COLO668 (cell line): ENCODE measurements at regions not wholly inside any gene's neighbourhood (a gene's known extent, or its start where the extent isn't known, plus 50 kb on each side); places are given as distances from the start of the nearest gene placed in this dataset.
"Not testable (repeated sequence)": the region's sequence is repeated elsewhere in the genome, so short reads cannot be mapped to it uniquely, and the experiment has no call there.

ENCODE experiments used
- DNase-seq: peaks from one replicate; lab custom pipeline; 2025; ENCODE audit not compliant: unreplicated experiment; lab: John Stamatoyannopoulos, UW

DNA sequence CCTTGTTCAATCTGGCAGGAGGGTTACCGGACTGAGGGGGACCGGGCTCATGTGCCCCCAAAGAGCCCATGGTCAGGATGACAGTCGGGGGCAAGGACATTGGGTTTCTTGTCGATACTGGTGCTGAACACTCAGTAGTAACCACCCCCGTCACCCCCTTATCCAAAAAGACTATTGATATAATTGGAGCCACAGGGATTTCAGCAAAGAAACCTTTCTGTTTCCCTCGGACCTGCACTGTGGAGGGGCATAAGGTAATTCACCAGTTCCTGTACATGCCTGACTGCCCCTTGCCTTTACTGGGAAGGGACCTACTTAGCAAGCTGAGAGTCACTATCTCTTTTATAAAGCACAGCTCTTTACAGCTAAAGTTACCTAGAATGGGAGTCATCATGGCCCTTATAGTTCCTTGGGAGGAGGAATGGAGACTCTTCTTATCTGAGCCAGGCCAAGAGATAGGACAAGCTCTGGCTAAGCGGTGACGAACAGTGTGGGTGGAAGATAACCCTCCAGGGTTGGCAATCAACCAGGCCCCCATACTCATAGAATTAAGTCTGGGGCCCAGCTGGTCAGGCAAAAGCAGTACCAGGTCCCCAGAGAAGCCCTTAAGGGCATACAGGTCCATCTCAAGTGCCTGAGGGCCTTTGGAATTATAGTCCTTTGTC, 603.7 kb downstream of the UQCRFS1 start:
- DNase-seq, result no peak

DNA sequence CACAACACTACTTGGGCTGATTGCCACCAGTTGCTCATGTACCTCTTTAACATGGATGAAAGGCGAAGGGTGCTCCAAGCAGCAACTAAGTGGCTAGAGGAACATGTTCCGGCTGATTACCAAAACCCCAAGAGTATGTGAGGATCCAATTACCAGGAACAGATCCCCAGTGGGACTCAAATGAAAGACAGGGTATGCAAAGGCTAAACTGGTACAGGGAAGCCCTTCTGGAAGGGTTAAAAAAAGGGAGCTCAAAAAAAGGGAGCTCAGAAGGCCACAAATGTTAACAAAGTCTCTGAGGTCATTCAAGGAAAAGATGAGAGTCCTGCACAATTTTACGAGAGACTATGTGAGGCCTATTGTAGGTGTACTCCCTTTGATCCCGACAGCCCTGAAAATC, 604.7 kb downstream of the UQCRFS1 start:
- no peak for DNase-seq

DNA sequence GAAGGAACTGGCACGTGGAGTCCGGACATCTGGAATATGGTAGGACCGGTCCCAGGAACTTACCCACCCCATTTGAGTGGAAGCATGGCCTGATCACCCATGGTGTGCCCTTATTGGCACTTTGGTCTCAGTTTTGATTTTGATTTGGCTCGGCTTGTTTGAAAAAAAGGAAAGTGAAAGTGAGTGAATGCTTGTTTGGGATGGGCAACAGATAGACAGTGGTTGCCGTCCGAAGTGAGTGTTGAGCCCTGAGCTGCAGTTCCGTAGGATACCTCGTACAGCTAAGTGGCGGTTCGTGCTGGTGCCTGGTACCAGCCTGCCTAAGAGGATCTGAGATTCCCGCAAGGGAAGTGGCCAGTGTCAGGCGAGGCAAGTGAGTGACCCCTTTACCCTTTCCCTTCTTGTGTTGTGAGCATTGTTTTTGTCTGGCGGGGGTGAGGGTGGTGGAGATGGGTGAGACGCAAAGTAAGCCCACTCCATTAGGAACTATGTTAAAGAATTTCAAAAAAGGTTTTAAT, 605.8 kb downstream of the UQCRFS1 start:
- no peak for DNase-seq

DNA sequence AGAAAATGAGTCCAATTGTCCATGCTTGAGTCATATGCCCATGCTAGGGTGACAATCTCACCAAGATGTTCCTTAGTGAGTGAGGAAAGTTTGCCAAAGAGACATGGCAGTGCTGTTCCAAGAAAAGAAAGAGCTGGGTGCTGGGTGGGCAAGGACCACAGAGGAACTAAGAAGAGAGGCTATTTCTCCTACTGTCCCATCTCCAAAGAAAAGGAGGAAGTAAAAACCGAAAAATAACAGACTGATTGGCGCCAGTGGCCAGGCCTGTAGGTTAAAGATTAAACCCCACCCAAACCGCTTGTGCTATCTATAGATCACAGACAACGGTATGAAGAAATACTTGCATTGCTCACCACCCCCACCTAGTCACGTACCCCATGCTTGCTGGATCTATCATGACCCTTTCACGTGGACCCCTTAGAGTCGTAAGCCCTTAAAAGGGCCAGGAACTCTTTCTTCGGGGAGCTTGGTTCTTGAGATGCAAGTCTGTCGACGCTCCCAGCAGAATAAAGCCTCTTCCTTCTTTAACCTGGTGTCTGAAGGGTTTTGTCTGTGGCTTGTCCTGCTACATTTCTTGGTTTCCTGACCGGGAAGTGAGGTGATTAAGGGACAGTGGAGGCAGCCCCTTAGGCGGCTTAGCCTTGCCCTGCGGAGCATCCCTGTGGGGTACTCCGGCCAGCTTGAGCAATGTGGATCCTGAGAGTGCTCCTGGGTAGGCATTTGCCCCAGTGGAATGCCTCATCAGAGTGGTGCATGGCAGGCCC, 606.5 kb downstream of the UQCRFS1 start:
- no peak for DNase-seq

DNA sequence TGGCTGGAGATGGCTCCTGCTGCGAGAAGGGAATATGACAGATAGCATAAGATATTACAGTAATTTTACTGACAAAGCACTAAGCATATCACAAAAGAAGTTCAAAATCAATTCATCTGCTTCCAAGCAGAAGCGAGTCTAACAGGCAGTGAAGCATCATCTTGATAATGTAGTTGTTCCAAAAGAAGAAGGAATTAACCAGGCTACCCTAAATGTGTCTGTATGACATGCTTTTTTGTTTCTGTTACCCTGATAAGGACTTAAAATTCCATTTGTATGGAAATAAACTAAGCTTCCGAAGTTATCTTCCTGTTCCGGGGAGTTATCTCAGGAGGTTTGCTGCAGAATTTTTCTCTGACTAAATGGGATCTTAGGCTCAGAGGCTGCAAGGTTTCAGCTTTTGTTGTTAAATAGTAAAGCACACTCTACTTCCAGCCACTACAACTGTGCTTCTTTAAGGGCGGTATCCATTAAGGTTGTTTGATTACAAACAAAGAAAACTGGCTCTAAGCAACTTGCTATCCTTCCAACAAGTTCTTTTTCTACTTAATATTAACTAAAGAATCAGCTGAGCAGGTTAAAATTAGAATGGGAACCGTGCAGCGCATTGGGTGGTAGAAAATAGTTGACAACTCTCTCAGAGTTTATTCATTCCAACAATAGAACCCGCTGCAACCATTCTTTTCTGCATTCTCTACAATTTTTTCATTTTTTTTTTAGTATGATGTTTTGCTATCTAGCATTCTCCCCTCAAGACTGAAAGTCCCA, 607.3 kb downstream of the UQCRFS1 start:
- no peak for DNase-seq

DNA sequence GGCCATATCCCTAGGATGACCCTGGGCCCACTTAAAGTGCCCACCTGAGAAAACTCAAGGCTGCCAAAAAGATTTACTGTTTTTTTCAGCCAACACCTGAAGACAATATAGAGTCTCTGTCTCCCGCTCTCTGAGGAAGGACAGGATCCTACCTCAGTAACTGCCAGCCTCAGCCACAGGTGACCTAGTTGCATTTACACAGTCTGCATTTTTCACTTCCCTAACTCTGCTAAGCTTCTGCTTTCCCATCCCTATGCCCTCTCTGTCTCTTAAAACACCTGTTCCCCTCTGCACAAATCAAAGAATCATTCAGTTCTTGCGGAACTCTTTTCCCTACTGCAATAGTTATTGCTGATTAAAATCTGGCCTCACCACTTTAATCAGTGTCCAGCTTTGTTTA, 609.5 kb downstream of the UQCRFS1 start:
- no peak for DNase-seq

DNA sequence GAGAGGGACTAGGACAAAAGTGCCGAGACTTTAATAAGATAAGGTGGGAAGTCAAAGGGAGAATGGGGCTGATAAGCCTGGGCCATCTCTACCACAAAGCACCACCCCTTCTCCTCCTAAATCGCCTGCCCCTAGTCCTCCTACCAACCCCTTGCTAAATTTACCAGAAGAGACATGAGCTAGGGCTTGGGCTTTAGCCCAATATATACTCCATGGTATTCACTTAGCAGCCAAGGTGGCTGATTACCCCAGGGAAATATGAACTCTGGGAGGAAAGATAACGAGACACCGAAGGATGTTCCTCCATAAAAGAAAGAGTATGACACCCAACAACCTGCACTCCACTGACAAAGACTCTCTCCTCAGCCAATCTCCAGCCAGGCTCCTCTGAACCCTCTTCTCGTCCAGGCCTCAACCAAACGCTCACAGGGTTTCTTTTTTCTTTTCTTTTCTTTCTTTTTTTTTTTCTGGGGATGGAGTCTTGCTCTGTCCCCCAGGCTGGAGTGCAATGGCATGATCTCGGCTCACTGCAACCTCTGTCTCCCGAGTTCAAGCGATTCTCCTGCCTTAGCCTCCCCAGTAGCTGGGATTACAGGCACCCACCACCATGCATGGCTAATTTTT, 610.2 kb downstream of the UQCRFS1 start:
- no peak for DNase-seq

DNA sequence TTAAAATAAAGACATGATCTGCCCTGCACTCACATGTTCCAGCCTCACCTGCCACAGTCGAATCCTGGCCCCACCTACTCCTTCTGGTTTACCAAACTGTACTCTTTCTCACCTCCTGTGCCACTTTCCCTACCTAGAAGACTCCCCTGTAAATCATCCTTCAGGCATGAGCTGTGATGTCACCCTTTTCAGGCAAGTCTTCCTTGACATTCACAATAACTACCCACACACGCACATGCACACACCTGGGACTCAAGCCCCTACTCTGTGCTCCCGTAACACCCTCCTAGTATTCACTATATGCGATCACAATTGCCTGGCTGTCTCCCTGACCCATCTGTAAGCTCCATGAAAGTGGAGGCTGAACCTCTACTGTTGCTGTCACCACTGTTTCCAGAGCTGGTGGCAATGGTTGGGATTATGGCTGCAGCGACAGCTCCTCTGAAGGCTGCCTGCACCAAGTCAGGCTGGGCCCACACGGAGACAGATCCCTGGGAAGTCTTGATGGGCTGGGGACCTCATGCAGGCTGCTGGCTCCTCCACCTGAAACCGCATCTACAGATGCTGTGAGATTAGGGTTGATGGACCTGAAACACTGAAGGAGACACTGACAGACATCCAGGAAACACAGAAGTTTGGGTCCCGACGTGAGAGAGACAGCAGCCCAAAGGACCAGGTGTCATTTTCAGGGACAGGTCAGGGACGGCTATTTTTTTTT, 611.1 kb downstream of the UQCRFS1 start:
- DNase-seq, result no peak

DNA sequence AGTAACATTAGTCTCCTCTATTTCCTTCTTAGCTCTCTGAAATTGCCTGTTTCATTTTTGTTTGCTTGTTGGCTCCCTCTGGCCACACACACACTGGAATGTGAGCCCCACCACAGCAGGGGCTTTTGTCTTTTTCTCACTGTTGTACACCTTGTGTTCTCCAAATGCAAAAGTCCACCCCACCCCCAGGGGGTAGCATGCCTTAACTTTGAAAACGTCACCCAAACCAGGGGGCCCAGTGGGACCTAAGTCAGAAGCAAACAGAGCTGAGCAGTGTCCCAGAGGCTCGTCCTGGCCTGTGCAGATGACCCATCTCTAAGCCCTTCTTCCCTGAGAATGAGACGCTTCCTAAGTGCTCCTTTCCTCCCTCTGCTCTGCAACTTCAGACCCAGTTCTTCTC, 614.1 kb downstream of the UQCRFS1 start:
- DNase-seq, result no peak

DNA sequence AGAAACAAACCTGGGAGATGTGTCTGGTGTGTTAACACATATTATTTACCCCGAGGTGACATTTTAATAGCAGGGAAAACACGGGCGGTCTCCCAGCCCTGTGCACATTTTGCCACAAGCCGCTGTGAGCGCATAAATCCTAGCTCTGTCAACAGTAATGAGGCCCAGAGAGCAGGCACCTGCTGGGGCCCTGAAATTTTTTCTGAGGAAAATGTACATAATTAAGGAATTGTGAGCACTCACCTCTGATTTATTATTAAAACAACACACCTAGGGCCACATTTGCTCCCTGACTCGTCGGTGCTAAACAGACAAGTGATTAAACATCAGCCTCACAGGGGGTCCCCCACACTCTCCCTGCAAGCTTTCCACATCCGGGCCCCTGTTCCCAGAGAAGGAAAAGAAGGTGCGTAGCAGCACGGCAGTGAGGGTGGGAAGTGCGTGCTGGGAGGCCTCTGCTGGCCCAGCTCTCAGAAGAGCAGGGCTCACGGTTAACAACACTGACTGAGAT, 616.3 kb downstream of the UQCRFS1 start:
- DNase-seq, result no peak

DNA sequence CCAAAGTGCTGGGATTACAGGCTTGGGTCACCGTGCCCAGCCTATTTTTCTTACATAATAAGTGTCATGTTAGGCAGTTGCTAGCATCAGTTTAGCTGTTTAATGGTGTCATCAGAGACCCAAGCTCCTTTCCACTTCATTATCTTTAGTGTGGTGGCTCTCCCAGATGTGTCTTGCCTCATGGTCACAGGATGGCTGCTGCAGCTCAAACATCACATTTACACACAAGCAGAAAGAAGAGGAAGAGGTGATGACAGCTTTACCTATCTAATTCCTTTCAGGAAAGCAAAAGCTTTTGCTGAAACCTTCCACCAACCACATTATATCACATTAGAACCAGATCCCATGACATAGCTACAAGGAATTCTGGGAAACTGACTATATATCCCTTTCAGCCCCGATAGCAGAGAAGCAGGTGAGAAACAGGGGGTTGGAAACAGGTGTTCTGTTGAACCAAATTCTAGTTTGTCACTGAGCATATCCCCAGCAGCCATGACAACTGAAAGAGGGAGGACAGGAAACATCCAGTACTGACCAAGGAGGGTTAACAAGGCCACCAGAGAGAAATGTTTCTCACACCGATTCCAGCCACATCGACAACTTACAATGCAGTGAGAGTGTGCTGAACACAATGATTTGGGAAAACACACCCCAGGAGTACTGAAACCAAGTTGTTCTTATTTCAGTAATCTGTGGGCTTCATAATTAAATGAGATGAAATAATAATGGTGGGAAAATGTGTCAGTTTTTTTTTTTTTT, 617.0 kb downstream of the UQCRFS1 start:
- DNase-seq, result no peak

DNA sequence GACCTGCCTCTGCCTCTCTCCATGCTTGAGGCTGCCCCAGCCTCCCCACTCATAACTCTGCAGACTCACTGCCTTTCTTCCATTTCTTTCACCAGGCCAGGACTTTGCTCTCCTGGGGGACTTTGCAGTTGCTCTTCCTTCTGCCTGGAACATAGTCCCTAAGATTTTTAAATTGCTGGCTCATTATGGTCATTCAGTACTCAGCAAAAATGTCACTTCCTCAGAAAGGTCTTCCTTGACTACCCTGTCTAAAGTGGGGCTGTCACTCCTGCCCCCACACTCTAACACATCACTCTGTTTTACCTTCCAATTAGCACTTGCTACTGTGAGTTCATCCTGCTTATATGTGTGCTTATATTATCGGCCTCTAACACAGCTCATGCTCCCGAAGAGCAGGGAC, 618.2 kb downstream of the UQCRFS1 start:
- no peak for DNase-seq

DNA sequence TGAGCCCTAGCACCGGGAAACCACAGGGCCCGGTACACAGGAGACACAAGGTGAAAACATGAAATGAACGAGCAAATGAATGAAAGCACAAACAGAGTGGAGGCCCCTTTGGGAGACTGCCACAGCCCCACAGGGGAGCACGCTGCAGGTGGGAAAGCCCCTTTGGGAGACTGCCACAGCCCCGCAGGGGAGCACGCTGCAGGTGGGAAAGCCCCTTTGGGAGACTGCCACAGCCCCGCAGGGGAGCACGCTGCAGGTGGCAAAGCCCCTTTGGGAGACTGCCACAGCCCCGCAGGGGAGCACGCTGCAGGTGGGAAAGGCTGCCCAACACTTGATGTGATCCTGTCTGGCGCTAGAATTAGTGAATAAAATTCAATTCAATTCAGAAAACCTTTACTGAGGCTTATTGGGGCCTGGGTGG, 623.0 kb downstream of the UQCRFS1 start:
- DNase-seq, result not testable (repeated sequence)

DNA sequence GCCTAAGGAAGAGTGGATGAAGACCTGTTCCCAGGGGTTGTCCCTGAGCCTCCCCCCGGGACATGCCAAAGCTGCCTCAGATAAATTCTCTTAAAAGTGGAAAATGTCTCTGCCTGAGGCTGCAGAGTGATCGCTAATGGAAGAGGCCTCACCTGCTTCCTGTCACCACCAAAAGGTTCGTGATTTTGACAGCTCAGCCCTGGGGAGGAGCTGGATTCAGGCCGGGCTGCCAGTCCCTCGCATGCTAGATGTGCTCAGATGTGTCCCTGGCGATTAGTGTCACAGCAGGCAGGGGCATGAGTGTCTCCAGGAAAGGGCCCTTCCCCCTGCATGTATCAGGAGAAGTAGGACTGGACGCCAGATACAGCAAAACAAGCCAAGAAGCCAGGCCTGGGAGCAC, 626.5 kb downstream of the UQCRFS1 start:
- no peak for DNase-seq

DNA sequence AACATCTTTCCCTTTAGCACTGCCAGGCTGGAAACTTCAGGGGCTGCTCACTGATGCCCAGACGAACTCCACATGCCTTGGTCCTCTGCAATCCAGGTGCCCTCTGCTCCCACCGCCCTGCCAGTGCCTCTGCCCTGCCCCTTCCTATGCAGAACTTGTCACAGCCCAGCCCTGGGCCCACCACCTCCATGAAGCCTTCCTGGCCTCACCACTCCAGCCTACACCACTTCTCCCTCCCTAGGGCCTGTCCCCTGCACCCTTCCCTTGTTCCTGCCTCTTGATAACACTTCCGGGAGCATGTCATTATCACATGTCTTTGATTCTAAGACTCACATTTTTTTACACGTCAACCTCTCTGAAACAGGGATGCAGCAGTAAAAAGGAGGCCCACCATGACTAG, 627.2 kb downstream of the UQCRFS1 start:
- no peak for DNase-seq

DNA sequence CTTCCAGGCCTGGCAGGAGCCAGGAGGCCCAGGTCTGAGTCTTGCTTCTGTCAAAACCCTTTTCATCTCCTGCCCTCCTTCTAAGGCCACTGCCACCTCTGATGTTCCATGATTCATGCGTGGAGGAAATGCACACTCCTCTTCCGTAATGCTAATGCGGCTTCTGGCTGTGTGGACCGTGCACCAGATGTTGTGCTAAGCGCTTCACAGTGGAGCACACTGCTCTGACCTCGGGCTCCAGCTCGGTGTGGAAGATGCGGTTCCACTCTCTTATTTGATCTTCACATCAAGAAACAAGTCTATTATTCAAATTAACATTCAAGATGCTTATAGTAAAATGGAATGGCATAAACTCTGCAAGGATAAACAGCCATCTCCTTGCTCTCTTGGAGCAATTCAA, 629.2 kb downstream of the UQCRFS1 start:
- no peak for DNase-seq

DNA sequence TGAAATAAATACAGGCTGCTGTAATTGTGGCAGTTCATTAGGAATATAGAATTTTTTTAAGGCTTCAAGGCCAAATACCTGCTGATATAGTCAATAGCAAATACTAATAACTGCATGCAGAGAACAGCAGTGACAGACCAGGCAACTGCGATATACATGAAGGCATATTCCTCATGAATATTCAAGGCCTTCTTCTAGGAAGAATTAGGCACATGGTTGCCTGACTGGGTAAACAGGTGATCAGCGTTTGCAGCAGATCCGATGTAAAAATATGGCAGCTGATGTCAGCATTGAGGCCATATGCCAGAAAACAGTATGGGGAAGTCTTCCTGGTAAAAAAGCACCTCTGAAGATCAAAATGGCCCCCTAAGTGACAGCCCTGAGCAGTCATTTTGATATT, 629.7 kb downstream of the UQCRFS1 start:
- DNase-seq, result no peak

DNA sequence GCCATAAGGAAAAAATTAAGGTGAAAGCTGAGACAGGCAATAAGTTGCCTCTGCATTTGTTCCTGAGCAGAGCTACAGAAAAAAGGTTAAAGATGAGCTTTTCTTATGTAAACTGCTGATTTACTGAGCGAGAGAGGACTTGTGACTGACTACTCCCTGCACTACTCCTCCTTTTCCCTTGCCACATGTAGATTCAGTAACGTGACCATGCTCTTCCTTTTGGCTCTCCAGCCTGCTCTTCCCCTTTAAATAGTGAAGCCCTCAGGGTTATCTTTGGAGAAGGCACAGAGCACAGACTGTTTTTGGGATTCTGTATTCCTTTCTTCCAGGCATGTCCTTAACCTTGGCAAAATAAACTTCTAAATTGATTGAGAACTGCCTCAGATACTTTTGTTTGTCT, 630.2 kb downstream of the UQCRFS1 start:
- no peak for DNase-seq

DNA sequence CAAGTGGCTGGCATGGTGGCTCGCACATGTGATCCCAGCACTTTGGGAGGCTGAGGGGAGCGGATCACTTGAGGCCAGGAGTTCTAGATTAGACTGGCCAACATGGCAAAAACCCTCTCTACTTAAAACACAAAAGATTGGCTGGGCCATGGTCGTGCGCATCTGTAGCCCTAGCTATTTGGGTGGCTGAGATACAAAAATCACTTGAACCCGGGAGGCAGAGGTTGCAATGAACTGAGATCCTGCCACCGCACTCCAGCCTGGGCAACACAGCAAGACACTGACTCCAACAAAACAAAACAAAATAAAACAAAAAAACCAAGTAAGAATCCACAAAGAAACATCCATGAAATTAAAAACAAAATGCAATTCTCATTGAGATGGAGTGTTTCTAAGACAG, 630.6 kb downstream of the UQCRFS1 start:
- DNase-seq, result no peak

DNA sequence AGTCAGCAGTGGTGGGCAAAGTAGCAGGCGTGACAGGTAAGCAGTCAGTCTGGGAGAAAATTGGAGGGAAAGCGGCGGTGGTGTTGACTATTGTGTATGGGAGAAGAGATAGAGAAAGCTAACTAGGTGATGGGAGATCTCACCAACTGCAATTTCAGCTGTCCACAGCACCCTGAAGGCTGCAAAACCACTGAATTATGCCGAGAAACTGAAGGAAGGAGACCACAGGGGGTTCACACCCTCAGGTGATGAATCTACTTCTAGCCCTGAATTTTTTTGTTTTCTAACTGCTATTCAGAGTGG, 631.5 kb downstream of the UQCRFS1 start:
- no peak for DNase-seq
